ENCODE measurements at regions not wholly inside any gene's neighbourhood (a gene's known extent, or its start where the extent isn't known, plus 50 kb on each side); places are given as distances from the start of the nearest gene placed in this dataset.

GRCh38 chr3:83515123-83515522, 1443.7 kb upstream of the CADM2 start:
- Histone ChIP-seq H3K4me3 (ENCODE audit: low read length) (no peak overlapping the region), H3K9me3 (replicated peaks; ENCODE audit: insufficient read depth, low read length) (no peaks in the 10 kb centered on the region), H4K20me1 (ENCODE audit: insufficient read depth, low read length) (no peaks in the 10 kb centered on the region), H3K9ac (ENCODE audit: low read length) (no peak overlapping the region), H2AFZ (ENCODE audit: low read length) (no peak overlapping the region), H3K9me2 (replicated peaks; ENCODE audit: insufficient read depth, low read length) (no peaks in the 10 kb centered on the region), H3F3A (ENCODE audit: insufficient read depth, low read length) (no peaks in the 10 kb centered on the region), H3K4me1 (ENCODE audit: low read length) (no peaks in the 10 kb centered on the region), H3K79me2 (ENCODE audit: low read length) (no peaks in the 10 kb centered on the region), H3K27ac (ENCODE audit: low read length) (no peak overlapping the region), H3K4me2 (ENCODE audit: low read depth, low read length) (no peak overlapping the region), H3K36me3 (replicated peaks; ENCODE audit: insufficient read depth, low read length) (no peaks in the 10 kb centered on the region), H3K27me3 (replicated peaks; ENCODE audit: insufficient read depth, low read length) (no peaks in the 10 kb centered on the region)
- DNase-seq = no peak
- TF ChIP-seq EZH2phosphoT487 (IDR thresholded peaks at IDR 0.05; ENCODE audit: low read length) (no peak), EZH2 (optimal IDR thresholded peaks at IDR 0.05; ENCODE audit: low read depth, low read length) (no peak), CTCF (IDR thresholded peaks at IDR 0.05; ENCODE audit: low read length) (no peak)

- H3K27me3 ChIP-seq (replicated peaks; ENCODE audit: insufficient read depth, low read length) = no peaks in the 10 kb centered on the region
- H3K27ac ChIP-seq (ENCODE audit: low read length) = no peak overlapping the region
- H3K4me1 ChIP-seq (ENCODE audit: low read length) = no peaks in the 10 kb centered on the region
- H3K9ac ChIP-seq (ENCODE audit: low read length) = no peak overlapping the region
- H3K9me3 ChIP-seq (replicated peaks; ENCODE audit: insufficient read depth, low read length) = no peaks in the 10 kb centered on the region
- TF ChIP-seq EZH2 (optimal IDR thresholded peaks at IDR 0.05; ENCODE audit: low read depth, low read length) (no peak), CTCF (IDR thresholded peaks at IDR 0.05; ENCODE audit: low read length) (peak; percentile 69)
- no peaks in the 10 kb centered on the region for H3K79me2 ChIP-seq (ENCODE audit: low read length)
- H3K4me3 ChIP-seq (ENCODE audit: low read length) = no peak overlapping the region
- no peaks in the 10 kb centered on the region for H4K20me1 ChIP-seq (ENCODE audit: insufficient read depth, low read length)
- no peaks in the 10 kb centered on the region for H3K9me2 ChIP-seq (replicated peaks; ENCODE audit: insufficient read depth, low read length)
- no peaks in the 10 kb centered on the region for H3K36me3 ChIP-seq (replicated peaks; ENCODE audit: insufficient read depth, low read length)
- peak; percentile 52 for DNase-seq
- H3K4me2 ChIP-seq (ENCODE audit: low read depth, low read length) = no peak overlapping the region
- H2AFZ ChIP-seq (ENCODE audit: low read length) = no peak overlapping the region
- H3F3A ChIP-seq (ENCODE audit: insufficient read depth, low read length) = no peaks in the 10 kb centered on the region
These were observed 1435.2 kb upstream of the CADM2 start for GRCh38 chr3:83523470-83524073.

- H2AFZ ChIP-seq (ENCODE audit: low read length) = 0 out of 2 replicates have a peak overlapping the region, but pooled peaks have one; percentile 3
These were observed 1433.9 kb upstream of the CADM2 start for GRCh38 chr3:83524901-83525300.

More at GRCh38 chr3:83524901-83525300, 1433.9 kb upstream of the CADM2 start:
- Histone ChIP-seq H3K9me2 (replicated peaks; ENCODE audit: insufficient read depth, low read length) (no peaks in the 10 kb centered on the region), H3K27me3 (replicated peaks; ENCODE audit: insufficient read depth, low read length) (no peaks in the 10 kb centered on the region), H3K4me3 (ENCODE audit: low read length) (no peak overlapping the region), H3F3A (ENCODE audit: insufficient read depth, low read length) (no peaks in the 10 kb centered on the region), H3K27ac (ENCODE audit: low read length) (no peak overlapping the region), H3K9me3 (replicated peaks; ENCODE audit: insufficient read depth, low read length) (no peaks in the 10 kb centered on the region), H3K4me2 (ENCODE audit: low read depth, low read length) (no peak overlapping the region), H3K36me3 (replicated peaks; ENCODE audit: insufficient read depth, low read length) (no peaks in the 10 kb centered on the region), H4K20me1 (ENCODE audit: insufficient read depth, low read length) (no peaks in the 10 kb centered on the region), H3K4me1 (ENCODE audit: low read length) (no peaks in the 10 kb centered on the region), H3K9ac (ENCODE audit: low read length) (no peak overlapping the region), H3K79me2 (ENCODE audit: low read length) (no peaks in the 10 kb centered on the region)
- DNase-seq = no peak
- no peak for TF ChIP-seq CTCF (IDR thresholded peaks at IDR 0.05; ENCODE audit: low read length)
- no peak for TF ChIP-seq EZH2 (optimal IDR thresholded peaks at IDR 0.05; ENCODE audit: low read depth, low read length)
- no peak for TF ChIP-seq EZH2phosphoT487 (IDR thresholded peaks at IDR 0.05; ENCODE audit: low read length)
